SJCRH30 (cell line): ENCODE measurements at regions not wholly inside any gene's neighbourhood (a gene's known extent, or its start where the extent isn't known, plus 50 kb on each side); places are given as distances from the start of the nearest gene placed in this dataset.

ENCODE experiments used
- DNase-seq, 2 experiments: peaks; one replicate each; pipeline ENCODE4 v3.0.0-alpha.2; 2015 to 2020
- H3K27ac ChIP-seq: fragments of 250-450 bp; sonication (Bioruptor Pico); 2 replicates; pipeline ENCODE4 v1.5.1; 2020; ENCODE audit warnings: mild to moderate bottlenecking, moderate library complexity
- H3K27me3 ChIP-seq: fragments of 250-450 bp; sonication (Bioruptor Pico); 2 replicates; pipeline ENCODE4 v1.5.1; 2020; ENCODE audit warnings: mild to moderate bottlenecking, moderate library complexity
- H3K36me3 ChIP-seq: fragments of 250-450 bp; sonication (Bioruptor Pico); 2 replicates; pipeline ENCODE4 v1.5.1; 2020; ENCODE audit warnings: mild to moderate bottlenecking, moderate library complexity
- H3K4me1 ChIP-seq: fragments of 250-450 bp; sonication (Bioruptor Pico); 2 replicates; pipeline ENCODE4 v1.5.1; 2020; ENCODE audit warnings: mild to moderate bottlenecking, moderate library complexity
- H3K4me3 ChIP-seq: fragments of 250-450 bp; sonication (Bioruptor Pico); 2 replicates; pipeline ENCODE4 v1.5.1; 2020; ENCODE audit warnings: mild to moderate bottlenecking, moderate library complexity
- H3K9me3 ChIP-seq: fragments of 250-450 bp; sonication (Bioruptor Pico); replicated peaks from 2 replicates; pipeline ENCODE4 v1.5.1; 2020; ENCODE audit warnings: mild to moderate bottlenecking, moderate library complexity

DNA sequence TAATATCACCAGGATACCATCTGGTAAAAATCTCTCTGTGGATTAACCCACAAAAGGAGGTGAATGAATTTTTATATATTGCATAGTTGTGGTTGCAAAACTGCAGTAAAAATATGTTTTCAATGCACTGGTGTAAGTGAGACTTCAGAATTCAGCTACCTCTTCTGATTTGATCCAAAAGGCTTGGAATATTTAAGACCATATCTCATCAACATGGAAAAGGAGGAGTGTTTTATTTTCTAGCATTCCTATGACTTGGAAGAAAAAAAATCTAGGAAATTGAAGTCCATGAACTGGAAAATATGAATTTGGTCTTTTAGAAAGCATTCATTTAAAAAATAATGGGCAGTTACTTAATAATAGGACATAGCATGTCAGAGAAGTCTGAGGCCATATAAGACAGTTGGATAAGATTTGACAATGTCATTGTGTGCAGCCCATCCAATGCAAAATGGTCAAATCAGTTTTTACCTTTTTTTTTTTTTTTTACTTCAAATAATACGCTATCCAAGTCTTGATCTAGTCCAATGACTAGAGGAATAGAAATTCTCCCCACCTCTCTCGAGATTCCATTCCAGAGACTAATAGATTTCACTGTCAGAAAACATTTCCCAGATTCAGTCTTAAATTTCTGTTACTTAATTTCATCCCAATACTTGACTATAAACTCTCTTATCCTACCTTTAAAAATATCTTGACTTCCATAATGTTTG, 364.9 kb upstream of the PMFBP1 start:
- Histone ChIP-seq H3K36me3 (no peaks in the 10 kb centered on the region), H3K27me3 (no peaks in the 10 kb centered on the region), H3K9me3 (no peaks in the 10 kb centered on the region), H3K27ac (no peak overlapping the region), H3K4me1 (no peaks in the 10 kb centered on the region), H3K4me3 (no peak overlapping the region)
- no peak for DNase-seq

DNA sequence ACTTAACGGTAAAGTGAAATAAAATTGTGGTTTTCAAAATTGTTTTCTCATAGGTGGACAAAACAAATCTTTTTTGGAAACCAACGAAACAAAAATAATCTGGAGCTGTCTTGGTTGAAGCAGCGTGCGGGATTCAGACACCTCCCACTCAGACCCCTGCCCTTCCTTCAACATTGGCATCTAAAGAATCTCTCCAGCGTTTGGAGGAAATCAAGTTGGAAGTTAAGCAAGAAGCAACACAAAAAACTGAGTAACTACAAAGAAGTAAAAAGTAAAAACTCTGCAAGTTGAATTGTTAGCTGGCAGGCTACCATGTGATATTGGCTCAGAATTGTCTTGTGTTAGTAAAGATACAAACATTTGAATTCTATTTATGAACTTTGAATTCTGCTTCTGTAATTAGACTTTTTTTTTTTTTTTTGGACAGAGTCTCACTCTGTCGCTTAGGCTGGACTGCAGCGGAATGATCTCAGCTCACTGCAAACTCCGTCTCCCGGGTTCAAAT, 361.0 kb upstream of the PMFBP1 start:
- Histone ChIP-seq H3K4me1 (no peaks in the 10 kb centered on the region), H3K36me3 (no peaks in the 10 kb centered on the region), H3K27me3 (no peaks in the 10 kb centered on the region), H3K9me3 (no peaks in the 10 kb centered on the region), H3K4me3 (no peak overlapping the region), H3K27ac (no peak overlapping the region)
- no peak for DNase-seq

DNA sequence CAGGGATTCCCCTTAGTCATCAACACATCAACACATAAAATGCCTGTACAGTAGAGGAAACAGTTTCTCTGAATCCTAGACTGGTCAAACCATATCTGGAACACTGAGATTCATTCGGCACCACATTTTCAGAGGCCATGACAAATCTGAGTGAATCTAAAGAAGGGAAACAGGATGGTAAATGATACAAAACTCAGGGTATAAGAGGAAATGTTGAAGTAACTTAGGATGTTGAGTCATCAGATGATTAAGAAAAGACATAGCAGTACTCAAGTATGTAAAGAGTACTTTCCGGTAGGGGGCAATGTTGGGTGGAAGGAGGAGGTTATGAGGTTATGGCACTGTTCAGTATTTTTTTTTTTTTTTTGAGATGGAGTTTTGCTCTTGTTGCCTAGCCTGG, 358.5 kb upstream of the PMFBP1 start:
- no peaks in the 10 kb centered on the region for H3K27me3 ChIP-seq
- no peaks in the 10 kb centered on the region for H3K4me1 ChIP-seq
- H3K36me3 ChIP-seq, result no peaks in the 10 kb centered on the region
- H3K9me3 ChIP-seq, result no peaks in the 10 kb centered on the region
- no peak overlapping the region for H3K27ac ChIP-seq
- DNase-seq, result no peak
- no peak overlapping the region for H3K4me3 ChIP-seq

DNA sequence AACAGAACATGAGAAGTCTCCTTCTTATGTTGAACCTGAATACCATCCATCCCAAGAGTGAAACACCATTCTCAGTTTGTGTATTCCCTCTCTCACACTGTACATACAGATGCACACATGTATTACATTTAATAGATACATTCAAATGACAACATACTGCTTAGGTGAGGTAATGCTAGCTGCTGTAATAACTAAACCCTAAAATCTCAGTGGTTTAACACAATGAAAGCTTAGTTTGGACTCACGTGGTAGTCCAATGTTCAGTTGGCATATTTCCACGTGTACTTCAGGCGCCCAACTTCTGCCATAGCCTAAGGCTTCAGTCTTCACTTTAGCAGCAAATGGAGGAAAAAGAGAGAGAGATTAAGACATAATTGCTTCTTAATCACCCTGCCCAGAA, 351.1 kb upstream of the PMFBP1 start:
- no peak overlapping the region for H3K4me3 ChIP-seq
- no peak overlapping the region for H3K27ac ChIP-seq
- H3K36me3 ChIP-seq, result no peaks in the 10 kb centered on the region

DNA sequence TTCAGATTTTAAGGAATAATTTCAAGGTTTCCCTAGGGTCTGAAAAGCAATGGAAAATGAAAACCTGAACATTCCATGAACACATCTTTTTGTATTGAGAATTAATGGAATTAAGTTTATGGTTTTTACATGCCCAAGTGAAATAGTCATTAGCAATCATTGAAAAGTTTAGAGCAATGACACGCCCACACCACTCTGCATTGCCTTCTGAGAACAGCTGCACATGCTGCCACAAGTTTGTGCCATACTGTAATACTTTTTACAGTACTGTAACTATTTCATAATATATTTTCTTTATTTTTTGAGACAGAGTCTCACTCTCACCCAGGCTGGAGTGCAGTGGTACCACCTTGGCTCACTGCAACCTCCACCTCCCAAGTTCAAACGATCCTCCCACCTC, 345.2 kb upstream of the PMFBP1 start:
- DNase-seq, result no peak
- no peaks in the 10 kb centered on the region for H3K9me3 ChIP-seq

More for the DNA sequence above, 351.1 kb upstream of the PMFBP1 start:
- no peaks in the 10 kb centered on the region for H3K9me3 ChIP-seq
- no peaks in the 10 kb centered on the region for H3K4me1 ChIP-seq
- H3K27me3 ChIP-seq, result no peaks in the 10 kb centered on the region
- no peak for DNase-seq

DNA sequence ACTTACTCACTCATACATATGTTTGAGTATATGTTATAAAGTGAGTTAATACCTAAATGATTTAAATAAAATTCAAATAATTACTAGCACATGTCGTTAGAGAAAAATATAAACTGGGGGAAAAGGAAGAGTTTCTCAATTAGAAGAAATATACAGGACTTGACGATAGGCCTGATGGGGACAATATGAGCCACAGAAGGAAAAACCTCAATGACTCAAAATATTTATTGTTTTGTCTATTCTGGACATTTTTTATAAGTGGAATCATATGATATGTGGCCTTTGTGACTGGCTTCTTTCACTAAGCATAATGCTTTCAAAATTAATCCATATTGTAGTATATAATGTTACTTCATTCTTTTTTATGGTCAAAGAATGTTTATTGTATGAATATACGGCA, 339.2 kb upstream of the PMFBP1 start:
- H3K9me3 ChIP-seq, result no peaks in the 10 kb centered on the region
- no peaks in the 10 kb centered on the region for H3K36me3 ChIP-seq
- H3K27ac ChIP-seq, result no peak overlapping the region
- no peaks in the 10 kb centered on the region for H3K27me3 ChIP-seq
- no peaks in the 10 kb centered on the region for H3K4me1 ChIP-seq
- H3K4me3 ChIP-seq, result no peak overlapping the region
- no peak for DNase-seq

More for the DNA sequence above, 345.2 kb upstream of the PMFBP1 start:
- no peaks in the 10 kb centered on the region for H3K36me3 ChIP-seq
- no peak overlapping the region for H3K27ac ChIP-seq
- H3K4me1 ChIP-seq, result no peaks in the 10 kb centered on the region
- H3K4me3 ChIP-seq, result no peak overlapping the region
- H3K27me3 ChIP-seq, result no peaks in the 10 kb centered on the region

DNA sequence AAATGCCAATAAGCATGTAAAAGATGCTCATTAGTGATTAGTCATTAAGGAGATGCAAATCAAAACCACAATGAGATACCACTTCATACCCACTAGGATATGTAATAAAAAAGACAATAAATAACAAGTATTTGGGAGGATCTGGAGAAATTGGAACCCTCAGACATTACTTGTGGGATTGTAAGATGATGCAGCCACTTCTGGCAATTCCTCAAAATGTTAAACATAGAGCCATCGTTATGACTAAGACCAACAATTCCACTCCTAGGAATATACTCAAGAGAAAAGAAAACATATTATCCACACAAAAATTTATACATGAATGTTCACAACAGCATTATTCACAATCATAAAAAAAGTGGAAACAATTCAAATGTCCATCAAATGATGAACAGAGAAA, 336.2 kb upstream of the PMFBP1 start:
- H3K36me3 ChIP-seq, result no peaks in the 10 kb centered on the region
- no peaks in the 10 kb centered on the region for H3K9me3 ChIP-seq
- no peak for DNase-seq
- no peaks in the 10 kb centered on the region for H3K4me1 ChIP-seq
- no peaks in the 10 kb centered on the region for H3K27me3 ChIP-seq
- no peak overlapping the region for H3K4me3 ChIP-seq
- no peak overlapping the region for H3K27ac ChIP-seq

DNA sequence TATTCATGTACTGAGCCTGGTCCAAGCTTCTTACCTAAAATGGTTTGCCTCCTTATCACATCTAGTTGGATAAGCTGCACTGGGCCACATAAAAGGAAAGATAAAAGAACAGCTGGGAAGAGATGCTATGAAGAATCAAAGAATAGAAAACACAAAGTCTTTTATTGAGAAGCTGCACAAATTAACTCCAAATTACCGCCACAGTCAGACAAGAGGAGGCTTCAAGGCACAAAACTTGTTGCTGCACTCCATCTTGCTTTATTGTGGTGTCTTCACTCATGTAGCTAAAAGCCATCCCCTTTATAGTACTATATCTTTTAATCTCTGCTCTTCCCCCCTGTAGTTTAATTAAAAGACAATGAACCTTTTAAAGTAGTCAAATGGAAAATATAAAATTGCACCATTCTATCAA, 330.6 kb upstream of the PMFBP1 start:
- no peaks in the 10 kb centered on the region for H3K4me1 ChIP-seq
- H3K9me3 ChIP-seq, result no peaks in the 10 kb centered on the region
- no peak overlapping the region for H3K4me3 ChIP-seq
- H3K36me3 ChIP-seq, result no peaks in the 10 kb centered on the region
- H3K27me3 ChIP-seq, result no peaks in the 10 kb centered on the region
- no peak overlapping the region for H3K27ac ChIP-seq
- no peak for DNase-seq

DNA sequence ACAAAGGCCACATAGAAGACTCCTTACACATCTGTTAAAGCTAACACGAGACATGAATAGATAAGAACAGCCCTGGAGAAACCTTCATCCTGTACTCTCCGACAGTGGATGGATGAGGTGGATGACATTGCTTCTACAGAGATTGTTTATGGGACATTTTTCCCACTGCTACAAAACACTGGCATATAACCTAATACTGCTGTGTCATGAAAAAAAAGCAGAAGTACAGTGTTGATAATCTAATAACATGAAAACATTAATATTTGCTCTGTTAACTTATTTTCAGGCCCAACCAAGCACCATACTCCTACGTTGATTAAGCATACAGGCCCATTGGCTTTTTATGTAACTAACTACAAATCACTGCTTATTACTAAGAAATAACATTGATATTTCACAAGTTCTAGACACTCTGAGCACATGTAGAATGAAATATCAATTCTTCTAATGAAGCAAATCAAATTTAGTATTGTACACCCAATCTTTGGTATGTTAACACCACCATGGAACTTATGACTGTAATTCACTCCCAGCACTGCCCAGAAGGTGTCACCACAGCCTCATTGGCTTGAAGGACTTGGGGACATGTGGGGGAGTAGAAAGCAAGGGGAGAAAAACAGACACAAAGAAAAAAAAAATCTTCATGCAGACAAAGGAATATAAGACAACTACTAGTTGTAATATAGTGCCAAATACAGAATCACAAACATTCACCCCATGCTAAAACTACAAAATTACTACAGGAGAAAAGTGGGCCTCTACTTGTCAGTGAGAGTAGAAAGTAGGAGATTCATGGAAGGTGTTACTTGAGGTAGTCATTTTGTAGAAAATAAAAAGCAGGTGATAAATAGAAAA, 330.0 kb upstream of the PMFBP1 start:
- no peaks in the 10 kb centered on the region for H3K9me3 ChIP-seq
- H3K27me3 ChIP-seq, result no peaks in the 10 kb centered on the region
- no peak overlapping the region for H3K27ac ChIP-seq
- H3K36me3 ChIP-seq, result no peaks in the 10 kb centered on the region
- no peaks in the 10 kb centered on the region for H3K4me1 ChIP-seq
- no peak overlapping the region for H3K4me3 ChIP-seq
- peak; percentile 59 to 74 for DNase-seq

DNA sequence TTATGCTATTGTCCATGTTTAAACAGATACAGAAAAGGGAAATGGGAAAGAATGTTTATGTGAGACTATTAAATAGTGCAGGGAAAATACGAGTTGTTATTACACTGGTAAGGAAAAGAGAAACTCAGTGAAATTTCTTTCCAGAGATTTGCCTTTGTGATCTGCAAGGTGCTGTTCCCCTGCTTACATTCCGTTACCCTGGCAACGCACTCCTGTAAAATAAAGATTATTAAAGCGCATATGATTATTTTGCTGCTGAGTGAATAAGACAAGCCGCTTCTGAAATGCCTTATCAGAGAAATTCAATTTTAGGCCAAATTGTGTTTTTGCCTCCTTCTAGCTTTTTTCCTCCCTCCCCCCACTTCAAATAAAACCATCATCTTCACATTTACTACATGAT, 328.6 kb upstream of the PMFBP1 start:
- Histone ChIP-seq H3K36me3 (no peaks in the 10 kb centered on the region), H3K27ac (no peak overlapping the region), H3K4me3 (no peak overlapping the region), H3K27me3 (no peaks in the 10 kb centered on the region), H3K4me1 (no peaks in the 10 kb centered on the region), H3K9me3 (no peaks in the 10 kb centered on the region)
- no peak for DNase-seq

DNA sequence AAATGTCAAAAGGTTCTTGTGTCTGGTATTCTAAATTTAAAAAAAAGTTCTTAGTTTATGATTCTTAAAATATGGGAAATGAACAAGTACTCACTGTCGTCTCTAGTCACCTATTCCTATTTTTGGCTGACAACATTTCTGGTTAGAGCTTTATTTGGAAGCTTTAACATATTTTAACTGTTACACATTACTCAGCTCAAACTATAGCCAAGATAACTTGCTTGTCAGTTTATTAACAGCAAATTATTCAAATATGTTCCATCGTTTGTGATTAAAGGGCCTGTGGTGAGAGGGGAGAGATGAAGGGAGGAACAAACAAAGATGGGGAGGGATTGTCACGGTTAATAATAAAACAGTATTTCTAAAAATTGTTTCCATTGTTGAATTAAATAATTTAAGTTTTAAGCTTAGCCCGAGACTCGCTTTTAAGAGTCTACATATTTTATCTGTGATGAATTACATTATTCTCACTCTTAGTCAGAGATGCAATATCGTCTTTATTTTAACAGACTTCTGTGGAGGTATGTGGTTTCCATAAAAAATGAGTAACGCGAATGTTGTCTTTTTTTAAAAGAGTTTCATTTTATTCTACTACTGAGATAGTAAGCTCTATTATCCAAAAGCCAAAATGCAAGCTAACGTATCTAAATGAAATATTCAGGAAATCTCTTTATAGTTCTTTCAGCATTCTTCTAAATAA, 321.9 kb upstream of the PMFBP1 start:
- Histone ChIP-seq H3K4me1 (no peaks in the 10 kb centered on the region), H3K27me3 (no peaks in the 10 kb centered on the region), H3K9me3 (no peaks in the 10 kb centered on the region), H3K4me3 (no peak overlapping the region), H3K36me3 (no peaks in the 10 kb centered on the region), H3K27ac (no peak overlapping the region)
- DNase-seq, result no peak

DNA sequence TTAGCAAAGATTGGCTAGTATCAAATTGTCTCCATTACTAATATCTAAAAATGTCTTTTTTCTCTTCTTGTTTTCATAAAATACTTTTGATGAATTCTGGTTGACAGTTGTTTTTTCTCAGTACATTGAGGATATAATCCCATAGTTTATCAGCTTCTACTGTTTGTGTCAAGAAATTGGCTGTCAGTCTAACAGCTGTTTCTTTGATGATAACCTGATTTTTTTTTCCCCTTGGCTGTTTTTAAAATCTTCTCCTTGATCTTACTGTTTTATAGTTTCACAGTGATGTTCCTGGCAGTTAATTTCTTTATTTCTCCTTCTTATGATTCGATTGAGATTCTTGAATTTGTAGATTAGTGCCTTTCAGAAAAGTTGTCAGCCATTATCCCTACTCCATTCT, 315.3 kb upstream of the PMFBP1 start:
- H3K27ac ChIP-seq, result no peak overlapping the region
- H3K9me3 ChIP-seq, result no peaks in the 10 kb centered on the region
- DNase-seq, result no peak
- no peaks in the 10 kb centered on the region for H3K27me3 ChIP-seq
- no peaks in the 10 kb centered on the region for H3K4me1 ChIP-seq
- no peak overlapping the region for H3K4me3 ChIP-seq
- H3K36me3 ChIP-seq, result no peaks in the 10 kb centered on the region

DNA sequence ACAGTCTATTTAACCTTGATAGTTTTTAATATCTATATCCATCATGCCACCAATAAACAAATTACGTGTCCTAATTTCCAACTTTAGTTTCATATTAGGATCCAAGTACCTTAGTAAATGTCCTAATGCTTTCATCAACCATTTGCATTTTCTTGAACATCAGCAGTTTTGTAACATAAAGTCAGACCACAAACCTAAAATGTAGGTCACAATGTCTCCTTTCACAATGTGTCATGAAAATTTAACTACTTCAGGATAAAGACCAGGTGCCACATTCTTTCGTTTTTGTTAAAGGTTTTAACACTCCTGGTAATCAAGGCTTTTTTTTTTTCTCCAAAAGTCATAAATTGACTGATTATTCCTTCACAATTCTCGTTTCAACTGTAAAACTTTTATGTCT, 310.7 kb upstream of the PMFBP1 start:
- DNase-seq, result no peak
- H3K4me3 ChIP-seq, result no peak overlapping the region
- H3K27ac ChIP-seq, result no peak overlapping the region
- H3K4me1 ChIP-seq, result no peaks in the 10 kb centered on the region
- H3K27me3 ChIP-seq, result no peaks in the 10 kb centered on the region
- H3K9me3 ChIP-seq, result no peaks in the 10 kb centered on the region
- H3K36me3 ChIP-seq, result no peaks in the 10 kb centered on the region

DNA sequence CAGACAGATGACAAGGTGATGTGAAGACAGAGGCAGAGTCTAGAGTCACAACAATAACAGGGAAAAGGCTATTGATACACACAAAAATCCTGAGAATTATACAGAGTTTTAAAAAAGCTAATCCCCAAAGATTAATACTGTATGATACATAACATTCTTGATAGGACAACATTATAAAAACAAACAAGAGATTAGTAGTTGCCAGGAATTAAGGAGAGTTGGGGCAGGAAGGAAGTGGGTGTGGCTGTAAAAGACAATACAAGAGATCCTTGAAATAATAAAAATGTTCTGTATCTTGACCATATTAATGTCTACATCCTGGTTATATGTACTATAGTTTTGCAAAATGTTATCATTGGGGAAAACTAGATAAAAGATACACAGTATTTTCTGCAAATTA, 309.5 kb upstream of the PMFBP1 start:
- DNase-seq, result no peak
- no peaks in the 10 kb centered on the region for H3K36me3 ChIP-seq
- no peak overlapping the region for H3K4me3 ChIP-seq
- H3K27me3 ChIP-seq, result no peaks in the 10 kb centered on the region
- H3K27ac ChIP-seq, result no peak overlapping the region
- H3K4me1 ChIP-seq, result no peaks in the 10 kb centered on the region
- no peaks in the 10 kb centered on the region for H3K9me3 ChIP-seq

DNA sequence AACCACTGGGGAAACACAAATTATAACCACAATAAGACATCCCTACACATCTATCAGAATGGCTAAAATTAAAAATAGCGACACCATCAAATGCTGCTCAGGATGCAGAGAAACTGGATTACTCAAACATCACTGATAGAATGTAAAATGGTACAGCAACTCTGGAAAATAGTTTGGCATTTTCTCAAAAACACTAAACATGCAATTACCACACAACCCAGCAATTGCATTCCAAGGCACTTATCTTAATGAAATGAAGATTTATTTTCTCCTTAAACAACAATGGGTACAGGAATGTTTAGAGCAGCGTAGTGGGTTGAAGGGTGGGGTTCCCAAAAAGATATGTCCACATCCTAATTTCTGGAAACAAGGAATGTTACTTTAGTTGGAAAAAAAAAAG, 309.0 kb upstream of the PMFBP1 start:
- H3K4me3 ChIP-seq, result no peak overlapping the region
- no peaks in the 10 kb centered on the region for H3K9me3 ChIP-seq
- H3K4me1 ChIP-seq, result no peaks in the 10 kb centered on the region
- H3K27me3 ChIP-seq, result no peaks in the 10 kb centered on the region
- H3K27ac ChIP-seq, result no peak overlapping the region
- H3K36me3 ChIP-seq, result no peaks in the 10 kb centered on the region
- DNase-seq, result no peak
